Uterus (tissue), 2 donors: ENCODE measurements at regions not wholly inside any gene's neighbourhood (a gene's known extent, or its start where the extent isn't known, plus 50 kb on each side); places are given as distances from the start of the nearest gene placed in this dataset.

Source experiments
- POLR2A ChIP-seq, 2 donors: fragments of 450-650 bp; IDR thresholded peaks; one replicate each; pipeline ENCODE4 v1.6.1; 2016; ENCODE audit warnings: antibody characterized with exemption in 2 of 2, mild to moderate bottlenecking in 1 of 2, moderate library complexity in 1 of 2
- TF ChIP-seq, protein P1 (sequence below), 4 experiments: fragments of 200-600 bp in 2 of 4; fragments of 450-650 bp in 2 of 4; sonication (generic) in 2 of 4; IDR thresholded peaks; one replicate each; pipeline ENCODE4 v1.5.1; 2016 to 2019; ENCODE audit warnings: antibody characterized with exemption in 4 of 4, mild to moderate bottlenecking in 2 of 4, moderate library complexity in 1 of 4

DNA sequence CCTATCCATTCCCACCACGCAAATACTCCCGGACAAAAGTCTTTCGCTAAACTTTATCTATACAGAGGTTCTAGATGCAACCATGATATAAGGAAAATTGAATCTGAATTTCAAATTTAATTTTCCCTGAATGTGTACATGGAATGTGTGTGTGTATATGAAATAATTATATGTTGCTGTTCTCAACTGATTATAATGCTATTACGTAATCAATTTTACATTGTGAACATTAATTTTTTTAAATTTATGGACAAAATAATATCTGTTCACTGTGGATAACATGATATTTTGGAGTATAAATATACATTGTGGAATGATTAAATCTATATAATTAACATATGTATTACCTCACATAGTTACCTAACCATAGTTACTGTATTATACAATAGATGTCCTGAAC is 1250.6 kb downstream of the EFNA5 start:
- TF ChIP-seq, protein P1, sequence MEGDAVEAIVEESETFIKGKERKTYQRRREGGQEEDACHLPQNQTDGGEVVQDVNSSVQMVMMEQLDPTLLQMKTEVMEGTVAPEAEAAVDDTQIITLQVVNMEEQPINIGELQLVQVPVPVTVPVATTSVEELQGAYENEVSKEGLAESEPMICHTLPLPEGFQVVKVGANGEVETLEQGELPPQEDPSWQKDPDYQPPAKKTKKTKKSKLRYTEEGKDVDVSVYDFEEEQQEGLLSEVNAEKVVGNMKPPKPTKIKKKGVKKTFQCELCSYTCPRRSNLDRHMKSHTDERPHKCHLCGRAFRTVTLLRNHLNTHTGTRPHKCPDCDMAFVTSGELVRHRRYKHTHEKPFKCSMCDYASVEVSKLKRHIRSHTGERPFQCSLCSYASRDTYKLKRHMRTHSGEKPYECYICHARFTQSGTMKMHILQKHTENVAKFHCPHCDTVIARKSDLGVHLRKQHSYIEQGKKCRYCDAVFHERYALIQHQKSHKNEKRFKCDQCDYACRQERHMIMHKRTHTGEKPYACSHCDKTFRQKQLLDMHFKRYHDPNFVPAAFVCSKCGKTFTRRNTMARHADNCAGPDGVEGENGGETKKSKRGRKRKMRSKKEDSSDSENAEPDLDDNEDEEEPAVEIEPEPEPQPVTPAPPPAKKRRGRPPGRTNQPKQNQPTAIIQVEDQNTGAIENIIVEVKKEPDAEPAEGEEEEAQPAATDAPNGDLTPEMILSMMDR (IDR thresholded peaks at IDR 0.05), result no peak
- no peak for TF ChIP-seq POLR2A (IDR thresholded peaks at IDR 0.05)
